ENCODE measurements at regions not wholly inside any gene's neighbourhood (a gene's known extent, or its start where the extent isn't known, plus 50 kb on each side); places are given as distances from the start of the nearest gene placed in this dataset.
"Not testable (repeated sequence)": the region's sequence is repeated elsewhere in the genome, so short reads cannot be mapped to it uniquely, and the experiment has no call there.

- no peak for DNase-seq
Measured at GRCh38 chr13:44131069-44131614, 242.5 kb upstream of the SERP2 start.

DNA sequence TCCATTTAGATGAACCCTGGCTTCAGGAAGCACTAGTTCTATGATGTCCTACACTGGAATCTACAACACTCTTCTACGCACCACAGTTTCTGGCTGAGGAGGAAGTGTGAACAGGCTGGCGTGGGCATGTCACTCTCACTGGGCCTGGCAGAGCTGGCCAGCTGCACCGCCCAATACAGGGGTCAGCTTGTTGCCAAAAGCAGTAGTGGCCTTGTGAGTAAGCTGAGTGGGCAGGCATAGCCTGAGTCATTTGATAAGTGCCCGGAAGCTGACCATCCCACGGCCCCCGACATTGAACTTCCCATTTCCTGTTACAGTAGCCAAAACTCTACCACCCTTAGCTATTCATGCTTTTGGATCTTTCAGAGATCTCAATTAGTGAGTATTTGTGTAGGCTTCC, 240.9 kb upstream of the SERP2 start:
- DNase-seq: no peak

DNA sequence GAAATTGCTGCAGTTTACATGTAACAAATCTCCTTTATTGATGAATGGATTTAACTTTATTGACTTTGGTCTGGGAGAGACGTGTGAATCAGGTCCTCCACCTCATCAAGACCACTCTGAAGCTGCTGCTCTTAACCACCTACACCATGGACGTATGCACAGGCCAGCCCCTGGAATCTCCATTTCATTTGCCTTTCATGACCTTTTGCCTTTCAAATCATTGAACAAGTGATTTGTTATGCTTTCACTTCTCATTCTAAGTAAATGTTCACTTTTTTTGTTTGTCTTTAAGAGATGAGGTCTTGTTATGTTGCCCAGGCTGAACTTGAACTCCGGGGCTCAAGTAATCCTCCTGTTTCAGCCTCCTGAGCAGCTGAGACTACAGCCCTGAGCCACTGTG, 240.0 kb upstream of the SERP2 start:
- DNase-seq: no peak

- no peak for DNase-seq
Measured at GRCh38 chr13:44135566-44135965, 238.1 kb upstream of the SERP2 start.

- no peak for DNase-seq
Measured at GRCh38 chr13:44136696-44137268, 236.8 kb upstream of the SERP2 start.

DNA sequence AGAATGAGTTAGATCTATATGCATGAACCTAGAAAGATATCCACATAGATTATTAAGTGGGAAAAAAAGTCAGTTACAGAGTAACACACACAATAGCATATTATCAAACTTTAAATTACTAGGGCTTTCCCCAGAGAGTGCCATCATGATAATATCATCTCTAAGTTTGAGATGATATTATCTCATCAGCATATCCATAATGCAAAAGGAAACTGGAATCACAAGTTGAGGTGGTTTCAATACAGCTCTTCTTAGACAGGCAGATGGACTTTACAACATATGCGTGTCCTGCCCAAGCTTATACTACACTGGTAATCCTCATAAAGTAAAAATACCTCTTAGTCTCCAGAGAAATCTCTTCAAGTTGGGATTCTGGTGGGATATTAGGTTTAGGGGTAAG, 236.2 kb upstream of the SERP2 start:
- DNase-seq: no peak

DNA sequence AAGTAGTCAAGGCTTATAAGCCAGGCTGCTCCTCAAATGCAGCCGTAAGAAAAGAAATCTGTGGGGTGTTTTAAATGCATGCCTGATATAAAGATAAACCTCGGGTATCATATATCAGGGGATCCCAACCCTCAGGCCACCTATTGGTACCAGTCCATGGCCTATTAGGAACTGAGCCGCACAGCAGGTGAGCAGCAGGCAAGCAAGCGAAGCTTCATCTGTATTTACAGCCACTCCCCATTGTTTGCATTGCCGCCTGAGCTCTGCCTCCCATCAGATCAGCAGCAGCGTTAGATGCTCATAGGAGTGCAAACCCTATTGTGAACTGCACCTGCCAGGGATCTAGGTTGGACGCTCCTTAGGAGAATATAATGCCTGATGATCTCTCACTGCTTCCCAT, 233.5 kb upstream of the SERP2 start:
- DNase-seq: no peak

DNA sequence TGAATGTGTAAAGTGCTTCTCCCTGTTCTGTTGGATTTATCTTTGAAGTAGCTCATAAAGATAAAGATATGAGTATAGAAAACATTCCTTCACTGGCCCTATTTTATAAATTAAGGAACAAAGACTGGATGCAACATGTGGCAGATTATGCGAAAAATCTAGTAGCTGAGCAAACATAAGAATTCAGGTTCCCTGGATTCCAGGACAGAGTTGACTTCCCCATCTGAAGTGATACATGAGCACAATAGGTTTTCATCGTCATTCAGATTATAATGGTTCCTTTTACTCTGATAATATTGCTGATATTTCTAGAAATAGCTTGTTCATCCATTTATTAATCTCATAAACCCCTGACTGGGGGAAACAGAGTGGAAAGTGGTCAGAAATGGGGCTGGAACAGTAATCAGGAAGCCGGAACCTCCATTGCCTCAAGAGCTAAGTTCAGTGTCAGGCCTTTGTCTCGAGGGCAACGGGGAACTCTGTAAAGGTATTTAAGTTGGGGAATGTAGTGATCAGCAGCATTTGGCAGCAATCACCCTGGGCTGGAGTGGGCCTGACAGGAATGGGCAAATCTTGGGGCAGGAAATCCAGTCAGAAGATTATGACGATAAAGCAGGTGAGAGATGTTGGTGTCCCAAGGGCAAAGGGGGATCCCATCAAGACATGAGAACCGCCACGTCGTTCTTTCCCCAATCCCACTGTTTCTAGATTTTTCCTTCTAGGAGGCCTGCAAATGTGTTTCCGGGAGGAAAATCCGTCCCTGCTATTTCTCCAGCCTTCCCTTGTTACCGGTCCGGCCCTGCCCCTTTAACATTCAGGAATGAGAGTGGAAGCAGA, 232.5 kb upstream of the SERP2 start:
- DNase-seq: no peak

GRCh38 chr13:44141725-44142539, 231.7 kb upstream of the SERP2 start:
- DNase-seq: peak; percentile 95

DNA sequence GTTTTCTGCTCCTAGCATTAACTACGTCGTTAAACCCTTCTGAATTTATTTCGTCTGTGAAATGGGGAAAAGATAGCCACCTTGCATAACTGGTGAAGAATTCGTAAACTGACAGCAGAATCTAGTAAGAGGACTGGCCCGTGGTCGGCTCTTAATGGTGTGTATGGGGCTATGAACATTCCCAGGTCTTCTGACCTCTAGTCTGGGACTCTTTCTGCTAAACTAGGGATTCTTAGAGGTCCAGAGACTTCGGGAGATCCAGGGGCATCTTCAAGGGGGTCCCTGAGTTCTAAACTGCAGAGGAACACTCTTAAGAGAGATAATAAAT, 231.1 kb upstream of the SERP2 start:
- DNase-seq: no peak

DNA sequence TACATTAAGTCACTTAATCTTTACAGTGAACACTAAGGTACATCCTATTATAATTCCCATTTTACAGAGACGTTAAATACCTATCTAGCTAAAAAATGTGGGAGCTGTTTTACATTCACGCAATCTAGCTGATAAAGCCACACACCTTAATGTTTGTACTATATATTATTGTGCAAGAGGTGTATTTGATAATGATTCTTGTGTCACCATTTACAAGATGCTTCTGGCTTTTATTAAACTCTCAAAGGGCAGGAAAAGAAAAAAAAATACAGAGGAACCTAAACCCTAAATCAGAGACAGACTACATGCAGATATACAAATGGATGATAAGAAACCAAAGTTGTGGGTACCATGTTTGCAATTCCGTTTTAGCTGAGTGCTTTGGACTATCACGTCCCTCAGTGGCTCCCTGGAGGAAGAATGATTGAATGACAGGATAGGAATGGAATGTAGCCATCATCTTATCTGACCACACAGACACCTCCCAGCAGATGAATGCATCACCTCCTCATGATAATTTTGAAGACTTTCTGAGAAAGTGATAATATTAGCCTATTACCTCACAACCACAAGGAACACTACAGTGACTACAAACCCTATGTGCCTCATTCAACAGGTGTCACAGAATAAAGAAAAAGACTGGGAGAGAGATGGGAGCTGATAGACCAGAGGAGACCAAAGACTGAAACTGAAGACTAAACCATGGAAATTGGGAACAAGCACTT, 230.5 kb upstream of the SERP2 start:
- no peak for DNase-seq

DNA sequence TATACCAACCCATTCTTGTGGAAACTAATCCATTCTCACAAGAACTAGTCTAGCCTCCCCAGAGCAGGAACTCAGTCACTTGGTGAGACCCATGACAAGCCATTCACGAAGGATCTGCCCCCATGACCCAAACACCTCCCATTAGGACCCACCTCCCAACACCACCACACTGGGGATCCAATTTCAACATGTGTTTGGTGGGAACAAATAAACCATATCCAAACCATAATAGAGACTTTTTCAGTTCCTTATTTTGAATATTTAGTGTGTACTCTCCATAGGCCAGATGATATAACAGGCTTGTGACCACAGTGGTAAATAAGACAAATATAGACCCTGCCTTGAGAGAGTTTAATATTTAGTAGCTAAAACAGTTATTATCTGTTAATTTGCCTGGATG, 227.5 kb upstream of the SERP2 start:
- no peak for DNase-seq

GRCh38 chr13:44147233-44147632, 226.4 kb upstream of the SERP2 start:
- no peak for DNase-seq

GRCh38 chr13:44147648-44148047, 226.0 kb upstream of the SERP2 start:
- no peak for DNase-seq

- DNase-seq: no peak
Measured at GRCh38 chr13:44148159-44148914, 225.3 kb upstream of the SERP2 start.

DNA sequence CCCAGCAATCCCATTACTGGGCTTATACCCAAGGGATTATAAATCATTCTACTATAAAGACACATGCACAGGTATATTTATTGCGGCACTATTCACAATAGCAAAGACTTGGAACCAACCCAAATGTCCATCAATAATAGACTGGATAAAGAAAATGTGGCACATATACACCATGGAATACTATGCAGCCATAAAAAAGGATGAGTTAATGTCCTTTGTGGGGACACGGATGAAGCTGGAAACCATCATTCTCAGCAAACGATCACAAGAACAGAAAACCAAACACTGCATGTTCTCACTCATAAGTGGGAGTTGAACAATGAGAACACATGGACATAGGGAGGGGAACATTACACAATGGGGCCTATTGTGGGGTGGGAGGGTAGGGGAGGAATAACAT, 224.4 kb upstream of the SERP2 start:
- not testable (repeated sequence) for DNase-seq

GRCh38 chr13:44149821-44150220, 223.8 kb upstream of the SERP2 start:
- DNase-seq: no peak

DNA sequence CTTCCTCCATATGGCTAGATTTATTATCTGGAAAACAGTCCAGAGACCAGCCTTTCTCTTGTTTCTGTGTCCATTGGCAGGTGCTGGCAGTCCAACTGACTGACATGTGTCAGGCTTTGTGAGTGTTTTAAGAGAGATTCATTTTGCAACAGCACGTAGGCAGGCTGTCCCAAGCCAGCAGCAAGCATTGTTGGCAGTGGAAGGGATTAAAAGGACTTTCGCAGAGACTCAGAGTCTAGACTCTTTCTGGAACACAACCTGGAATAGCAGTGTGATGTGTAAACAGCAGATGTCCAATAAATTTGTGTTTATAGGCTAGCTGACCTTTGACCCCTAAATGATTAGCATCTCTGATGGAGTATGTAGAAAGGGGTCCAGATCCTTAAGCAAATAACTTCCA, 222.2 kb upstream of the SERP2 start:
- no peak for DNase-seq

DNA sequence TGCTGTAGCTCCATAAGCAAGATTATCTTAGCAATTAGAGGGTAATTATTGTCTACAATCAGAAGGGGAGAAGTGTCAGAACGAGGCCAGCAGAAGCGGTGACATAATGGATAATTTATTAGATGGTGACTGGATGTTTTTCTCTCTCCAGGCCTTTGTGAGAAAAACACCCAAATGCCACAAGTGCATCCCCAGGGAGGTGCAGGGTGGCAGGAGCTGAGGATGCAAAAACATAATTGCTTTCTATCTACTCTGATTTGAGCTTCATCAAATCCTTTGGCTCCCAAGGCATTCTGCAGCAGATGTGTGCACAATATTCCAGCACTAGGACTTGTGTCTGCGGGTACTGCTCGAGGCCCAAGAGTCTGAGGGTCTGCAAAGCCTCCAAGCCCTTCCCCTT, 220.1 kb upstream of the SERP2 start:
- no peak for DNase-seq

GRCh38 chr13:44155422-44156293, 218.0 kb upstream of the SERP2 start:
- DNase-seq: no peak

DNA sequence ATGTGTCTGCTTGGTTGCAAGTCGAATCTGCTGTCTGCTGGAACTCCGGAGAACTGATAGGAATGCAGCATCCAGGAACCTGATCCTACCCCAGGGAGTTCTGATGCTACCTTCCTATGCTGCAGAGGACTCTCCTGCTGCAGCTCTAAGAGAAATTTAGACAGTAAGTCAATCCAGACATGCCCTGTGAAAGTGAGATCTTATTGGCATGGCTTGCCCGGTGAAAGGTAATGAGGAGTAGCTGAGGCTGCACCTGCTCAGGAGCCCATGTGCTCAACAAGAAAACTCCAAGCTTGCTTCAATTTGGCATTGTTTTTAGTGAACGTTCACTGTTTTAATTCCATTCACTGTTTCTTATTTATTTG, 217.3 kb upstream of the SERP2 start:
- DNase-seq: no peak

Measured in CD4-positive, alpha-beta T cell treated with Interleukin-17A for 1 hour (primary cell).